ENCODE measurements at regions not wholly inside any gene's neighbourhood (a gene's known extent, or its start where the extent isn't known, plus 50 kb on each side); places are given as distances from the start of the nearest gene placed in this dataset.
"Not testable (repeated sequence)": the region's sequence is repeated elsewhere in the genome, so short reads cannot be mapped to it uniquely, and the experiment has no call there.

DNA sequence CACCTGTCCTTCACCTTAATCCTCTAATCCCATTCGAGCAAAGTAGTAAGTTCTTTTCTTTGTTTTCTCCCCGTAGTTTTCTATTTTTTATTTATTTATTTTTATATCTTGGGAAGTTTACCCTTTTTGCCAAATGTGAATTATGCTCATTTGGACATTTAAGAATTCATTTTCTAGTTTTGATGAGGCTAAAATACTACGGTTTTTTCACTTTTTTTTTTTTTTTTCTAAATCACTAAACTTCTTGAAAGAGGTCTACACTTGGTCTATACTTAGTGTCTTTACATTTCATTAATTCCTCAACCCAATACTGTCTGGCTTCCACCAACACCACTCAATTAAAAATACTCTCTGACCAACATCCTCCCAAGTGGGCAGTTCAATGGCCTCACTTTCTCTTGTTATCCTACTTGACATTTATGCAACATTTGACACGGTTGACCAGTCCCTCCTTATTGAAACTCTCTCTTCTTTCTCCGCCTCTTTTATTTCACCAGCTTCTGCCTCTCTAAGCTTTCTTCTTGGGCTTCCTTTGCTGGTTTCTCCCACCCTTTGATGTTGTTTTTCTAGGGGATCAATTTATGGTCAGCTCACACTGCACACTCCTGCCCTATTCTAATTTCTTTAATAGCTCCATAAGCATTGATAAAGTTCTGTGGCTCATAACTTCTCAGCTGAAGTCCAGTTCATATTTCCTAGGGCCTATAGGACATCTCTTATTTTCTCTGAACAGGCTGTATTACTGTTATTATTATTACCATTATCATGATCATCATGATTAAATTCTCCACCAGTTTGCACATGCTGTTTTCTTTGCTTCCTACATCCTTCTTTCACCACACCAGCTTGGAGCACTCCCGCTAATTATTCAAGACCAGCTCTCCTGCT lies 72.6 kb upstream of the CITED2 start:
- DNase-seq, result no peak

GRCh38 chr6:139446138-139446715 lies 71.8 kb upstream of the CITED2 start:
- DNase-seq, result no peak

DNA sequence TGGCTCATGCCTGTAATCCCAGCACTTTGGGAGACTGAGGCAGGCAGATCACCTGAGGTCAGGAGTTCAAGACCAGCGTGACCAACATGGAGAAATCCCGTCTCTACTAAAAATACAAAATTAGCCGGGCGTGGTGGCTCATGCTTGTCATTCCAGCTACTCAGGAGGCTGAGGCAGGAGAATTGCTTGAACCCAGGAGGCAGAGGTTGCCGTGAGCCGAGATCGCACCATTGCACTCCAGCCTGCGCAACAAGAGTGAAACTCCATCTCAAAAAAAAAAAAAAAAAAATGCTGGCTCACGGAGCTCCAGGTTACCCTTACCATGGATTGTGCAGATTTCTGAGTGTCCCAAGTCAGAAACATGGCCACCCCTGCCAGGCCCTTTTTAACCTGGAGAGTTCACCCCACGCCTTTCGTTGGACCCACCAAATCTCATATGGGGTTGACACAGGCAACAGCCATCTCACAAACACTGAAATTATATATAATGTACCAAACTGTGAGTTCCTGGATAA lies 69.9 kb upstream of the CITED2 start:
- not testable (repeated sequence) for DNase-seq

- DNase-seq, result no peak
These were observed 69.0 kb upstream of the CITED2 start for GRCh38 chr6:139443231-139444112.

DNA sequence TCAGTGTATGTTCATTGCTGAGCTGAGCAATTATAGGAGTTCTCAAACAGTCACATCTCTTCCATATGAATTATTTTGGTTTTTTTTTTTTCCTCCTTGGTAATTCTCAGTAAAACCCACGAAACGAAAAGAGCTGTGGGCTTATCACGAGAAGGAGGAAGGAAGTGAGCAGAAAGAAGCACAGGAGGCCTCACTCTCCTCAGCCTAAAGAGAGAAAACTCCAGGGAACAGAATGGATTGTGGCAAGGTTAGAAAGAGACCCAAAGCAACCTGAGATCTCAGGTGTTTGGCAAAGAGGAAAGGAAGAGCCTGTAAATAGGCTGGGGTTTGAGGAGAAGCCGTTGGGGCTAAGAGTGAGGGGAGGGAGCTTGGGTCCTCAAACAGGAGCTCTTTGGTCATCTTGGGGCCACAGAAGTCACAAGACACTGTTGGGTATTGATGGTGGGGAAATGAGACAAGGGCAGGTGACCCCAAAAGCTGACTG lies 67.8 kb upstream of the CITED2 start:
- DNase-seq, result no peak

DNA sequence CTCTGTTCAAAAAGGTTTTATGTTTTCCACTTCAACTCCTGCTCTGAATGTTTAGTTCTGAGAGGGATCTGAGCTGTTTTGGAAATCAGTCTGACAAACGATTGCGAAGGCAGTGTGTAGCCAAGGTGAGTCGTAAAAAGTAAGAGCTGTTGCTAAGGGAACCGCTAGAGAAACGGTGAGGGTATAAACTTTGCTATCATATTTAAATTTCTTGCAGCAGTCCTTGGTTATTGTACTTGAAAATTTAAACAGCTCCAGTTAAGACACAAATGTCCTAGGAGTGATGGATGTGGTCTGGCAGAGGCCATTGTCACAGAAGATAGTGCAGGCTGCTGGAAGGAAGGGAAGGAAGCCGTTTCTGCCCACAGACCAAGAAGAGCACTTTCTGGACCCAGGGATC lies 64.9 kb upstream of the CITED2 start:
- DNase-seq, result no peak

DNA sequence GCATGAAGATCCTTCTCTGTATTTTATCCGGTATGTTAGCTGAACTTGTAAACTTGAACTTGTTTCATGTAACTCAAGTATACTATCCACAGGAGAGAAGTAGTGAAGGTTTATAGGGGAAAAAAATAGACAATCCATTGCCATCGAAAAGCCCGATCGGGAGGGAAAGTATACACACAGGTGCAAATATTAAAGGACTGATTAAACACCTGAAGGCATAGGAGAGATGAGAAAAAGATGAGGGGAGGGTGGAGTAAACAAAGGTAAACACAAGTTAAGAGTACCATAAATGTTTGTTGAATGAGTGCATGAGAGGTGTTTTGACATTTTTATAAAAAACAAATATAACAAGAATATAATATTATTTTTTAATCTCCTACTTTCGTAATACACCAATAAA lies 64.3 kb upstream of the CITED2 start:
- DNase-seq, result no peak

GRCh38 chr6:139436957-139437348 lies 62.5 kb upstream of the CITED2 start:
- no peak for DNase-seq

- DNase-seq, result no peak
These were observed 61.9 kb upstream of the CITED2 start for GRCh38 chr6:139436200-139436956.

GRCh38 chr6:139433631-139434419 lies 59.4 kb upstream of the CITED2 start:
- DNase-seq, result no peak

- no peak for DNase-seq
These were observed 57.1 kb upstream of the CITED2 start for GRCh38 chr6:139431602-139431956.

DNA sequence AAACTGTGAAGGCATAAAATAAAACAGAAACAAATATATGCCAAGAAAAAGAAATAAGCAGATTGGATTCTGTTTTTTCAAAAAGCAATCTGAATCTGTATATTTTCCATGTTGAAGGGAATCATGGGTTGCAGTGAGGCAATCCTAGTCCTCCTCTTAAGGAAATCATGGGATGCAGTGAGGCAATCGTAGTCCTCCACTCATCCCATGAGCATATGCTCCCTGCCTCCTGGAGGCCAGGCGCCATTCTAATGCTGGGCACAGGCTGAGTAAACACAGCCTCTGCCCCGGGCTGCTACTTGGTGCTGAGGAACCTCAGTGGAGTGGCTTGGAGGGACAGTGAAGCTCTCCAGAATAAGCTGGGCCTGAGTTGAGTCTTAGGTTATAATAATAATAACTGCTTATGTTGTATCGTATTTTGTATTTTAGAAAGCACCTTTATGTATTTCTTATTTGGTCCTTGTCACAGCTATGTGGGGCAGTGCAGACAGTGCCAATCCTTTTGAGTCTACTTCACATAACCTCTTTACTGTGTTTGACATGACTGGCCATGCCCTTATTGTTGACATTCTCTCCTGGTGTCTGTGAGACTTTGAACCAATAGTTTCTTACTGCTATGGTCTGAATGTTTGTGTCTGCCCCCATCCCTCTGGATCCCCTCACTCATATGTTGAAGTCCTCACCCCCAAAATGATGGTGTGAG lies 56.6 kb upstream of the CITED2 start:
- DNase-seq, result no peak

DNA sequence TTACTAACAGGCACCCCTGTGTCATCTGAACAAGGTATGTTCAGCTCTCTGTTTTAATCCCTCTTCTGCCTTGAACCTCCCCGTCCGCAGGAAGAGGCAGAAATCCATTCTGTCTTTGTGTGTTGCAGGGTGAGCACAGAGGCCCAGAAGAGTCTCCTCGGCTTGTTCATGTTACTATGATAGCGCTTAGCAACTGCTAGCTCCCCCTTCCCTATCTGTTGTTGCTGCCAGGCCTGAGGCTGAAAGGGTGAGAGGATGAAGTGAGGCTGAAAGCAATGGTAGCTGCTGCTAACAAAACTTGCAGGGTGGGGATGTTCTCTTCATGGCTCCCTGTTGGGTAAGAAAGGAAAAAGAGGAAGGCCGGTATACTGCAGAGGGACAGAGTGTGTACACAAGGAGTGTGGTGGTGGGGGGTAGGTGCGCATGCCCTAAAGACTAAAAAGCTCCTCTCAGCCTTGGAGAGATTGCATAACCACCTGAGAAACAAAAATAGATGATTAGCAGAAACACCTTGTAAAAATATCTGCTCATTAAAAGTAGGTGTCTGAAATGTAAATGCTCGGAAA lies 55.2 kb upstream of the CITED2 start:
- no peak for DNase-seq

GRCh38 chr6:139427199-139427598 lies 52.8 kb upstream of the CITED2 start:
- DNase-seq, result no peak

GRCh38 chr6:139426795-139427194 lies 52.3 kb upstream of the CITED2 start:
- no peak for DNase-seq

DNA sequence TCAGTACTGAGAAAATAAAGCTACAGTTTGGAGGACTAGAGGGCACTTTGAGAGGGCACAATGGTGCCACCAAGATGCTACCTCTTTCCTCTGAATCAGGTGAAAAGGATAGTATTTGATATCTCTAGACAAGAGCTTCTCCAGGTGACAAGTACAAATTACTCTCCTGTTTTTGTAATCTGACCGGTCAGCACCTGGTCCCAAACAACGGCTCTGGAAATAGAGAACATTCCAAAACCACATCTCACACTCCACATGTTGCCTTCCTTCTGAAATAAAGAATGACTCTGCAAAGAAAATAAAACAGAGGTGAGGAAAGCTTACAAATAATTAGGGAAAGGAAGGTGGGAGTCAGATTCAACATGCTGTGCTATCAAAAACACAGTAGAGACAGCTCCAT lies 51.3 kb upstream of the CITED2 start:
- DNase-seq, result no peak

- DNase-seq, result no peak
These were observed 49.7 kb upstream of the CITED2 start for GRCh38 chr6:139423971-139424667.

All from stimulated activated CD4-positive, alpha-beta T cell treated with anti-CD3 and anti-CD28 coated beads, Interleukin-15, amount 100 ng/mL, for 24 hours (primary cell).